ENCODE measurements at regions not wholly inside any gene's neighbourhood (a gene's known extent, or its start where the extent isn't known, plus 50 kb on each side); places are given as distances from the start of the nearest gene placed in this dataset.
"Not testable (repeated sequence)": the region's sequence is repeated elsewhere in the genome, so short reads cannot be mapped to it uniquely, and the experiment has no call there.

DNA sequence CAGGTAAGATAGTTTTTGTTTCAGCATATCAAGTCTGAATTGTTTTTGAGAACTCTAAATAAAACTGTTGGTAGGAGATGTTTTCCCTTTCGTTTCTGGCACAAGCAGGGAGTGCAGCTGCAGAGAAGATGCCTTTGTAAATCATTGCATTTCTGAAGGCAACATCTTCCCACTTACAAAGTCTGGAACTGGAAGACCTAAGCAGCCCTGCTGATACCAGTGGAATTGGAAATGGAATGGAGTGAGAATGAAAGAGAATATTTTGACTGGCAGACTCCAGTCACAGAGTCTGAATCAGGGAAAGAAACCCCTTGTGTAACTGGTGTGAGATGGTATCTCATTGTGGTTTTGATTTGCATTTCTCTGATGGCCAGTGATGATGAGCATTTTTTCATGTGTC lies 815.6 kb downstream of the LTN1 start:
- ATAC-seq (no peak), DNase-seq (ENCODE audit: missing footprints) (no peak)
- intact Hi-C loops (cut with DNase I): no loop called here

DNA sequence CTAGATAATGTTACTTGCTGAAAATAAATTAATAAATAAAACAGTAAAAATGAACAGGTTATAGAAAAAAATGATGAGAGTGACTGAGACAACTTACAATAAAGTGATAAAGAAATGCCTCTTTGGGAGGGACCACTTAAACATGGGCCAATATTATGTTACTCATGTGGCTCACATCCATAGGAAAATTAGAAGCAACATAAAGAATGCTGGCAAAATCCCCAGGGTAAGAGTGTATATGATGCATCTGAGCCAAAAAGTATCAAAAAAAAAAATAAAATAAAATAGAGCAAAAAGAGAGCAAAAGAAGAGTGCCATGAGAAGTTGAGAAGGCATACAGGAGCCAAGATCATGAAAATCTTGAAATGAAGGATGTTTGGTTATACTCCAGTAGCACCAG lies 818.0 kb downstream of the LTN1 start:
- intact Hi-C loops (cut with DNase I): no loop called here
- DNase-seq (ENCODE audit: missing footprints) (no peak), ATAC-seq (no peak)

DNA sequence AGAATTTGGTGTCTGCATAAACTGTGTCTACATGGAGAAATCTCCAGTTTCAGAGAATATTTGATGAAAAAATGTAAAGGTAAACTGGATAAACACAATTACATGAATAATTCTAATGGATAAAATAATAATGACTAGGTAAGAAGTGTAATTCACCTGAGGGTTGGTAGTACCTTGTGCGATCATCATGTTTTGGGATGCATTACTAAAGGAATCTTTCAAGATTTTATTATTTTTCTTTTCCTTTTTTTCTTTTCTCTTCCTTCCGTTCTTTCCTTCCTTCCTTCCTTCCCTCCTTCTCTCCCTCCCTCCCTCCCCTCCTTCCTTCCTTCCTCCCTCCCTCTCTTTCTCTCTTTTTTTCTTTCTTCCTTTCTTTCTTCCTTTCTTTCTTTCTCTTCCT lies 818.7 kb downstream of the LTN1 start:
- DNase-seq (ENCODE audit: missing footprints) (no peak), ATAC-seq (no peak)
- intact Hi-C loops (cut with DNase I): no loop called here

DNA sequence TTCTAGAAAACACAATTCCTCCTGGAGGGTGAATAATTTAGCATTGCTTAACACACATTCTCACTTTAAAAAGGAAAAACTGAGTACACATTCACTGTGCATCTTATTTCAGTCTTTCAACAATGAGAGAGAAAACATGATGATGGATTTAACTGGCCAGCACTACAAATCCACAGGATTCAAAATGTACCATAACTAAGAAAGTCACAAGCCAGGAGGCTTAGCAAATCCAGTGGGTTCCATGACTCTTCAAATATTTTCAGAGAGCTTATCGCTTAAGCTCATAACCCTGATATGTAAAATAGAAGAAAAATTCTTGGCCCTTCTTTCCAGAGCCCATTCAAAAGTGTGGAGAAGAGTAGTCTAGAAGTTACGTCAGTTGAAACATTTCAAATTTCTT lies 820.3 kb downstream of the LTN1 start:
- intact Hi-C loops (cut with DNase I): no loop called here
- DNase-seq (ENCODE audit: missing footprints) (no peak), ATAC-seq (no peak)

DNA sequence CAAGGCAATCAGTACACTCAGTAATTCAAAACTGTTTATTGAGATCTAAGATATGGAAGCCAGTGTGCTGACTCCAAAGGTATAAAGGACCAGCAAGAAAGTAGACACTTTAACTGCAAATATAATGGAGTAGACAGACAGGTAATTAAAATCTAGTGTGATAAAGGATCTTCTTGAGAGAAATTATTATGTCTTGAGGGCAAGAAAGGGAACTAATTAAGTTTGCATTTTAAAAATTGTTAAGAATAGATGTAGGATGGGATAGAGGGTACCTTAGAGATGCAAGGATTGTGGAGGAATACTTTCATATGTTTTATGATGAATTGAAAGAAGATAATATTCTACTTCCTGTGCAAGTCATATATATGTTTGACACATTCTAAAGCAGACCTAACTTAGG lies 825.3 kb downstream of the LTN1 start:
- no peak for DNase-seq (ENCODE audit: missing footprints)
- intact Hi-C loops (cut with DNase I): no loop called here
- no peak for ATAC-seq

DNA sequence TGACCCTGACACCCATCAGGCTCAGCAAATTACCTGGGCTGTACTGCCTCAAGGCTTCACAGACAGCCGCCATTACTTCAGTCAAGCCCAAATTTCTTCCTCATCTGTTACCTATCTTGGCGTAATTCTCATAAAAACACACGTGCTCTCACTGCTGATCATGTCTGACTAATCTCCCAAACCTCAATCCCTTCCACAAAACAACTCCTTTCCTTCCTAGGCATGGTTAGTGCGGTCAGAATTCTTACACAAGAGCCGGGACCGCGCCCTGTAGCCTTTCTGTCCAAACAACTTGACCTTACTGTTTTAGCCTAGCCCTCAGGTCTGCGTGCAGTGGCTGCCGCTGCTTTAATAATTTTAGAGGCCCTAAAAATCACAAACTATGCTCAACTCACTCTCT lies 828.2 kb downstream of the LTN1 start:
- intact Hi-C loops (cut with DNase I); DNase-seq (ENCODE audit: missing footprints); ATAC-seq: not testable (repeated sequence)

DNA sequence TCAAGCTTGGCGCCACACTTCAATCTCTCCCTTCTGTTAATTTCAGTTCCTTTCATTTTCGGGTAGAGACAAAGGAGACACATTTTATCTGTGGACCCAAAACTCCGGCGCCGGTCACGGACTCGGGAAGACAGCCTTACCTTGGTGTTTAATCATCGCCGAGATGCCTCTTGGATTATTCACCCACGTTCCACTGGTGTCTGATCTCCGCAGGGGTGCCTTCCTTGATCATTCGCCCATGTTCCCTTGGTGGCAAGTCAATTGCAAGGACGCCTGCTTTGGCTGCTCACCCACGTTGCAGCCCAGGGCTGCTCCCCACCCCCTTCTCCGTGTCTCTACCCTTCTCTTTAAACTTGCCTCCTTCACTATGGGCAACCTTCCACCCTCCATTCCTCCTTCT lies 830.6 kb downstream of the LTN1 start:
- ATAC-seq; DNase-seq (ENCODE audit: missing footprints); intact Hi-C loops (cut with DNase I): not testable (repeated sequence)

DNA sequence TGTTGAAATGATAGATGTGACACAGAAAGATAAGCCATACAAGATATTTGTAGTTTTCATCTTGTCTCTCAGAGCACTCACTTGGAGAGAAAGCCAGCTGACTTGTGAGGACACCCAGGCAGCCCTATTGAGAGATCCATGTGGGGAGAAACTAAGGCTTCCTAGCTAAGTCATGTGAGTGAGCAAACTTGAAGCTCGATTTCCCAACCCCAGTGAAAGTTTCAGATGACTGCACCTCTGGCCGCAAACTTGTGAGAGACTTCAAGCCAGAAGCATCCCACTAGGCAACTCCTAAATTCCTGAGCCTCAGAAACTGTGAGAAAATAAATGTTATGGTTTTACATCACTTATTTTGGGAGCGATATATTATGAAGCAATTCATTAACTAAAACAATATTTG lies 832.3 kb downstream of the LTN1 start:
- ATAC-seq (peak; percentile 54), DNase-seq (ENCODE audit: missing footprints) (no peak)
- intact Hi-C loops (cut with DNase I): no loop called here

DNA sequence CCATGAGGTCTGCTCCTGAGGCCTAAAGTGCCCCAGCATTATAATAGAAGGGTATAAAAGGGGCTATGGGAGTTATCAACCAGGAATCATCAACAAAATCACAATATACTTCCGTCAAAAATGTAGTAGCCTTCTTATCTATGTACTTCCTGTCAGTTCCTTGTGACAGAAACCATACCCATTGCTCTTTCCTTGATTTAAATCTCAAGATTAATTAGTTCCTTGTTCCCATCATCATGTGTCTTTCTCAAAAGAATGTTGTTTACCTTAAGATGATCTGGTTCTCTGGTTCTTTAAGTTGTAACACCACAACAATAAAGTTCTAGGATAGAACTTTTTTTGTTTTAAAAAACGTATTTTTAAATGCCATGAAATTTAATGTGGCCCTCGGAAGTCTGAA lies 833.3 kb downstream of the LTN1 start:
- ATAC-seq (no peak), DNase-seq (ENCODE audit: missing footprints) (no peak)
- intact Hi-C loops (cut with DNase I): no loop called here

DNA sequence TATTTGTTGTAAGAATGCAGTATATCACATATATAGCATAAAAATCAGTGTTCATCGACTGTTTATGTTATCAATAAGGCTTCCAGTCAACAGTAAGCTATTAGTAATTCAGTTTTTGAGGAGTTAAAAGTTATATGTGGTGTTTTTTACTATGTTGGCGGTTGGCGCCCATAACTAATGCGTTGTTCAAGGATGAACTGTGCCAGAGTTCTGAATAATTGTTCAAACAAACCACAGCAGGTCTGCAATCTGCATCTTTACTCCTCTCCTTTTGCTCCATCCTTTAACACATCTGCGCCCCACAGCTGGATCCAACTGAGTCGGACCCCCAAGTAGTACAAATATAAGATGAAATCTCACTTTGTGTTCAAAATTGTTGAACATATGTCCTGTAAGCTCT lies 836.1 kb downstream of the LTN1 start:
- DNase-seq (ENCODE audit: missing footprints) (no peak), ATAC-seq (no peak)
- intact Hi-C loops (cut with DNase I): no loop called here

DNA sequence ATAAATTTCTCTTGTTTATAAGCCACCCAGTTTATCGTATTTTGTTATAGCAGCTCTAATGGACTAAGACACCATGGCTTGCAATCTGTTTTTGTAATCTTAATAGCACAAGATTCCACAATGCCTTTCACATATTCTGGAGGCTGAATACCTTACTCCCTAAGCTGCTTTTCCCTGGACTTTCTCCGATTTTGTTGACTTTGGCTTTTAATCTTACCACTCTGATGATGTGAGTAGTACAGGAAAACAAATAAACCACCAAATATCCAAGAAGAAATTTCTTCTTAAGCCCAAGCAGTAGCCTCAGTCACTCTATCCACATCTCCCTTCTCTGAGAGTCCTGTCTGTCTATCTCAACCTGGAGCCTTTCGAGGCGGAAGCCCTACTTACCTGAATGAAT lies 838.6 kb downstream of the LTN1 start:
- DNase-seq (ENCODE audit: missing footprints) (no peak), ATAC-seq (no peak)
- intact Hi-C loops (cut with DNase I): no loop called here

DNA sequence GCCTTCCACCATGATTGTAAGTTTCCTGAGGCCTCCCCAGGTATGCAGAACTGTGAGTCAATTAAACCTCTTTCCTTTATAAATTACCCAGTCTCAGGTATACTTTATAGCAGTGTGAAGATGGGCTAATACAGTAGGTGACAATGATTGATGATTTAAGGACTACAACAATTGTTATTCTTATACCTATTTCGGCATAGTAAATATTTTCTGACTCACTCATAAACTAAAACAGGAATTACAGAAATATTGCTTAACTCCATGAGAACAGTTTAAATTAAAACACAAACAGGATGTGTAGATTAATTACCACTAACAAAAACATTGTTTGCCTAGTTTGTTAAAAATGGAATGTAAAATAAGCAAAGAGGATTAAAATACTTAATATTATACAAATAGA lies 839.9 kb downstream of the LTN1 start:
- DNase-seq (ENCODE audit: missing footprints): no peak
- intact Hi-C loops (cut with DNase I): no loop called here
- no peak for ATAC-seq

DNA sequence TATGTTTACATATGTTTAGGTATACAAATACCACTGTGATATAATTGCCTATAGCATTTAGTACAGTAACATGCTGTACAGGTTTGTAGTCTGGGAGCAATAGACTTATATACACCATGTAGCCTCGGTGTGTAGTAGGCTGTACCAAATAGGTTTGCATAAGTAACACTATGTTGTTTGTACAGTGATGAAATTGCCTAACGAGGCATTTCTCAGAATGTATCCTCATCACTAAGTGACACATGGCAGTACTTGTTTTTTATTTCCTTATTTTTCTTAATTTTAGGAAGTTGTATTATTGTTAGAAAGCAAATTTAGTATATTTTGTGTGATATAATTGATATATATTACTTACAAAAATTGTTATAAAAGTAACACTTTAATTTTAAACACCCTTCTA lies 840.9 kb downstream of the LTN1 start:
- ATAC-seq: no peak
- intact Hi-C loops (cut with DNase I): no loop called here
- DNase-seq (ENCODE audit: missing footprints): no peak

DNA sequence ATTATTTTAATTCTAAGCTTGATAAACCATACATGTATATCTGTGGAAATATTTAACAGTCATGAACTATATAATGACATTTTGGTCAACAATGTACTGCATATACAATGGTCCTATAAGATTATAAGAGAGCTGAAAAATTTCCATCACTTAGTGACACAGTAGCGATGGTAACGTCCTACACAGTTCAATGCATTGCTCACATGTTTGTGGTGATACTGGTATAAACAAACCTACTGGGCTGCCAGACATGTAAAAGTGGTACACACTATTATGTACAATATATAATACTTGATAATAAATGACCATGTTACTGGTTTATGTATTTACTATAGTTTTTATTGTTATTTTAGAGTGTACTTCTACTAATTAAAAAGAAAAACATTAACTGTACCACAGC lies 841.9 kb downstream of the LTN1 start:
- no peak for DNase-seq (ENCODE audit: missing footprints)
- no peak for ATAC-seq
- intact Hi-C loops (cut with DNase I): no loop called here

DNA sequence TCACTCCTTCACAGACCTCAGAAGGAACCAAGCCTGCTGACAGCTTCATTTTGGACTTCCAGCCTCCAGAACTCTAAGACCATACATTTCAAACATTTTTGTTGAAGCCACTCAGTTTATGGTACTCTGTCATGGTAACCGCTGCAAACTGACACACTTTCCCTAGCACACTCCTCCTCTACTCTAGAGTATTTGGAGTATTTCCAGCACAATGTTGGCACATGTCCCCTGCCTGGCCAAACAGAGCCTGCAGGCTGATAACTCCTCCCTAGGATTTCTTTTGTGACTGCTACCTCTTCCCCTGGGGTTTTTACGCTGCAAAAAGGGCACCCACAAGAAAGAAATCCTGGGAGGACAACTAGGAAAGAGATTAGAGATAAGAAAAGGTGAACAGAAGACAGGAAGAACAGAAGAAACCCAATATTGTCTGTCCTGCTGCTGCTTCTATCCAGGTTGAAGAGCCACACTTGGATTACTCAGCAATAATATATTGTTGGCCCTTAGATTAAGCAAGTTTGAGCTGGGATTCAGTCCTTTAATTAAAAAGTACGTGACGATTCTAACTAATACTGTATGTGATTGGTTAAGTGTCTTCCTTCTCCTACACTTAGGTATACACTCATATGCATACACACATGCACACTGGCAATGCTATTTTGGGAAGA lies 844.1 kb downstream of the LTN1 start:
- intact Hi-C loops (cut with DNase I): no loop called here
- ATAC-seq (peak; percentile 90), DNase-seq (ENCODE audit: missing footprints) (no peak)

DNA sequence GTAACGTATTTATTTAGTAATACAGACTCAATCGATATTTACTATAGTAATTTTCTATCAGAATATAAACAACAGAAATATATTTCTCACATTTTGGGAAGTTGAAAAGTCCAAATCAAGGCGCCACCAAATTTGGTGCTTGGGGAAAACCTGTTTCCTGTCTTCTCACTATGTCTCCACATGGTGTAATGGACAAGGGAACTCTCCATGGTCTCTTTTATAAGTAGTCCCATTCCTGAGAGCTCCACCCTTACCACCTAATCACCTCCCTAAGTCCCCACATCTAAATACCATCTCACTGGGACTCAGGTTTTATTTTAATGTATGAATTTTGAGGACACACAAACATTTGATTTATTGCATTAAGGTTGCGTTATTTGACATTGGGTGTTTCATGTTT lies 848.0 kb downstream of the LTN1 start:
- DNase-seq (ENCODE audit: missing footprints): no peak
- intact Hi-C loops (cut with DNase I): no loop called here
- ATAC-seq: no peak

DNA sequence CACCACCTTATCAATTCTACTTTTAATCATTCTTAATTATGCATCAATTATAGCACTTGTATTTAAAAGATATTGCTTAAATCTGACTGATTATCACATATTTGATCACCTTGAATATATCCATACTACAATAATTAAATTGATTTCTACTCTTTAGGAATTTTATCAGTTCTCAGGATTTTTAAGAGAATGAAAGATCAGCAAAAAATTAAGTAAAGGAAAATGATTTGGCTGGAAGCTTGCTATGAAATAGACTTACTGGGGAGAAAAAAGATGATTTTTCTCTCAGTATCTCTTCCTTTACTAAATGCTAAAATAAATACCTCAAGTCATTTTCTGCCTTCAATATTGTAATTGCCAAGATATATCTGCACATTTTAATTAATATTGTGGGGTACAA lies 848.6 kb downstream of the LTN1 start:
- no peak for ATAC-seq
- DNase-seq (ENCODE audit: missing footprints): no peak
- intact Hi-C loops (cut with DNase I): no loop called here

DNA sequence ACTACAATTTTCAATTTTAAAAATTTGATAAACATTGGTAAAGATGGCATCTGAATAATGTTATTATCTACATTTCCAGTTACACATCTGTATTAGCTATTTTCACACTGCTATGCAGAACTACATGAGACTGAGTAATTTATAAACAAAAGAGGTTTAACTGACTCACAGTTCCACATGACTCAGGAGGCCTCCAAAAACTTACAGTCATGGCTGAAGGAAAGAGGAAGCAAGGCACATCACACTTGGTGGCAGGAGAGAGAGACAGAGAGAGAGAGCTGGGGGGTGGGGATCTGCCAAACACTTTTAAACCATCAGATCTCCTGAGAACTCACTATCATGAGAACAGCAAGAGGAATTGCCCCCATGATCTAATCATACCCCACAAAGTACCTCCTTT lies 850.0 kb downstream of the LTN1 start:
- no peak for ATAC-seq
- no peak for DNase-seq (ENCODE audit: missing footprints)
- intact Hi-C loops (cut with DNase I): no loop called here

DNA sequence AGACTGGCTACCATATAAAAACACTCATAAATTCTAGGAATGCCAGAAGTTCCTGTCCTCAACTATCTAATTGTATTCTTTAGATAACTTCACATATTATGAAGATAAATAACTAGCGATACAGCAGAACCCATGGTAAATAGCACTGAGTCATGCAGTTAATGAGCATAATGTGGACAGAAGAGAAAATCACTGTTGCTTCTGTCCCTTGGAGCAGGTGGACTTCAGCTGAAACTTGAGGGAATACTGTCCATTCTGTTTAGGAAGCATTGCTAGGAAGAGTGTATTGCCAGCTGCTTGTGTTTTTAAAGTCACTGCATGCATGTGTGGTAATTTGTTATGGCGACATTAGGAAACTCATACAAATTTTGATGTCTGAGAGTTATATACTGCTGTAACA lies 854.4 kb downstream of the LTN1 start:
- DNase-seq (ENCODE audit: missing footprints): no peak
- no peak for ATAC-seq
- intact Hi-C loops (cut with DNase I): no loop called here

DNA sequence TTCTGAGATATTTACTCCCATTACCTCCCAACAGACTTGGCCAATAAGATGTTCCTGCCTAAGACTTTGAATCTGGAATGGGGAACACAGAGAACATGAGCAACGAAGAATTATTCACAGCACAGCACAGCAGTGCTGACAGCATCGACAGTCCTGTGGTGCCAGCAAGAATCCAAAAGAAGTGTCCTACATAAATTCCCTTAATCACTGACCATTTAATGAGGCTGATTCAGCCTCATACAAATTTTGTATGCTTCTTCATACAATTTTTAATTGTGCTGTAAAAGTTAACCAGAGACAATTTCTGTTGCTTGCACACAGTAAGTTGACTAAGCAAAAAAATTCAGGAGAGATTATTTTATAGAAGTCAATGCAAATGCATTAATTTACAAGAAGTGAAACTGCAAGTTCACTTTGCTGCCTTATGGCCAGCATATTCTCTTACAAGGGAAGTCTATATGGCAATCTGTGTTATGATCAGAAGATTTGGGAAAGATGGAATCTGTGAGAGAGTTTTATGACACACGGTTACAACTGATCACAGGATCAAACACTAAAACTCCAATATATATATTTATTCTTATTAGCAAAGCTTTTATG lies 855.9 kb downstream of the LTN1 start:
- intact Hi-C loops (cut with DNase I): no loop called here
- DNase-seq (ENCODE audit: missing footprints): no peak
- ATAC-seq: no peak

DNA sequence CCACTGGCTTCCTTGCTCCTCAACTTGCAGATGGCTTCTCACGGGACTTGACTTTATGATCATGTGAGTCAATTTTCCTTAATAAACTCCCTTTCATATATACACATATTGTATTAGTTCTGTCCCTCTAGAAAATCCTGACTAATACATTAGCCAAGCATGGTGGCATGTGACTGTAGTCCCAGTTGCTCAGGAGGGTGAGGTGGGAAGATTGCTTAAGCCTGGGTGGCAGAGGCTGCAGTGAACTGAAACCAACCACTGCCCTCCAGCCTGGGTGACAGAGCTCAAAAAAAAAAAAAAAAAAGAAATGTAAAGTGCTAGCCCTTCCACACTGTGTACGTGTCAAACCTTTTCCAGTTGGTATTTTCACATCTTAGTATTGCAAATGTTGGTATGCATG lies 857.0 kb downstream of the LTN1 start:
- intact Hi-C loops (cut with DNase I): no loop called here
- no peak for DNase-seq (ENCODE audit: missing footprints)
- ATAC-seq: peak; percentile 31
